A549 (cell line): ENCODE measurements at regions not wholly inside any gene's neighbourhood (a gene's known extent, or its start where the extent isn't known, plus 50 kb on each side); places are given as distances from the start of the nearest gene placed in this dataset.

Experiments
- ATAC-seq, 2 experiments: fragments of 200-7000 bp in 1 of 2; fragments of >200 bp in 1 of 2; cut with Nextera tagmentation in 1 of 2; cut with Tn5 transposase in 1 of 2; 3 replicates each; pipeline versions ENCODE4 v1.8.0 to v1.9.1; 2018 to 2020; ENCODE audit warnings: mild to moderate bottlenecking in 1 of 2, moderate library complexity in 1 of 2
- CTCF ChIA-PET: fragments of 300-600 bp; sonication (Branson Sonifier 250); formaldehyde crosslinking; extraction: SDS; loops from one replicate; lab custom pipeline; 2021; ENCODE audit warnings: antibody characterized with exemption, inconsistent platforms; lab: Yijun Ruan, JAX
- POLR2A ChIA-PET: fragments of 350-600 bp; formaldehyde crosslinking; extraction: SDS; loops from one replicate; lab custom pipeline; 2021; ENCODE audit warnings: antibody characterized with exemption, inconsistent platforms; lab: Yijun Ruan, JAX
- DNase-seq, 2 experiments: peaks; one replicate each; pipeline versions ENCODE4 v3.0.0 to v3.0.0-alpha.2; 2011 to 2016; ENCODE audit warnings: low read depth in 1 of 2, low spot score in 1 of 2
- FAIRE-seq: peaks from 2 replicates; lab custom pipeline; 2011; peaks lifted over from hg19 to GRCh38; lab: Jason Lieb, UNC
- H3K27ac ChIP-seq, 2 experiments: fragments of >200 bp; sonication (Bioruptor Twin); formaldehyde crosslinking; 3 replicates each; pipeline ENCODE4 v1.5.1; 2016 to 2017
- H3K4me1 ChIP-seq: fragments of >200 bp; sonication (Bioruptor Twin); formaldehyde crosslinking; 3 replicates; pipeline ENCODE4 v1.6.1; 2016
- H3K4me2 ChIP-seq: fragments of >200 bp; sonication (Bioruptor Twin); formaldehyde crosslinking; 3 replicates; pipeline ENCODE4 v1.6.1; 2016
- H3K4me3 ChIP-seq: fragments of >200 bp; sonication (Bioruptor Twin); formaldehyde crosslinking; 3 replicates; pipeline ENCODE4 v1.5.1; 2016
- H3K9me3 ChIP-seq: fragments of >200 bp; sonication (Bioruptor Twin); formaldehyde crosslinking; 3 replicates; pipeline ENCODE4 v1.6.1; 2016
- ATOH8 ChIP-seq: fragments of 250-450 bp; sonication (Bioruptor Pico); IDR thresholded peaks from 2 replicates; pipeline ENCODE4 v1.5.0; 2020; ENCODE audit warnings: low read depth, mild to moderate bottlenecking, moderate library complexity
- BHLHE40 ChIP-seq: IDR thresholded peaks from 2 replicates; pipeline ENCODE4 v1.6.1; 2012; ENCODE audit warnings: low read depth, low read length, inconsistent platforms
- ESRRA ChIP-seq: fragments of 150-350 bp; IDR thresholded peaks from 2 replicates; pipeline ENCODE4 v1.6.1; 2014; ENCODE audit warnings: mild to moderate bottlenecking, low read length, borderline replicate concordance
- FOSB ChIP-seq: fragments of 250-450 bp; sonication (Bioruptor Pico); IDR thresholded peaks from 2 replicates; pipeline ENCODE4 v1.5.0; 2020; ENCODE audit warnings: mild to moderate bottlenecking, moderate library complexity
- FOXS1 ChIP-seq: fragments of 250-450 bp; sonication (Bioruptor Pico); IDR thresholded peaks from 2 replicates; pipeline ENCODE4 v1.5.0; 2020; ENCODE audit warnings: mild to moderate bottlenecking, moderate library complexity
- GATA3 ChIP-seq: IDR thresholded peaks from 2 replicates; pipeline ENCODE4 v1.6.1; 2012; ENCODE audit warnings: borderline replicate concordance
- HEYL ChIP-seq: fragments of 250-450 bp; sonication (Bioruptor Pico); IDR thresholded peaks from 2 replicates; pipeline ENCODE4 v1.8.0; 2021; ENCODE audit warnings: mild to moderate bottlenecking, moderate library complexity
- HOXA7 ChIP-seq: fragments of 250-450 bp; sonication (Bioruptor Pico); IDR thresholded peaks from 2 replicates; pipeline ENCODE4 v1.5.0; 2020; ENCODE audit warnings: mild to moderate bottlenecking, moderate library complexity
- HOXB13 ChIP-seq: fragments of 250-450 bp; sonication (Bioruptor Pico); IDR thresholded peaks from 2 replicates; pipeline ENCODE4 v1.5.0; 2020; ENCODE audit warnings: low read depth, mild to moderate bottlenecking, moderate library complexity
- JUN ChIP-seq, 2 experiments: fragments of >200 bp; sonication (Bioruptor Twin); formaldehyde crosslinking; IDR thresholded peaks; 2 replicates in 1 of 2; 3 replicates in 1 of 2; pipeline ENCODE4 v1.6.1; 2016 to 2017
- KDM1A ChIP-seq: fragments of 200-600 bp; sonication (generic); IDR thresholded peaks from 2 replicates; pipeline ENCODE4 v1.6.1; 2016; ENCODE audit warnings: low read depth, mild to moderate bottlenecking
- MAFK ChIP-seq: fragments of 450-650 bp; IDR thresholded peaks from 2 replicates; pipeline ENCODE4 v1.6.1; 2014; ENCODE audit not compliant: partially characterized antibody
- MAX ChIP-seq: IDR thresholded peaks from 2 replicates; pipeline ENCODE4 v1.6.1; 2012
- POLR2A ChIP-seq: IDR thresholded peaks from 2 replicates; pipeline ENCODE4 v1.6.1; 2012; ENCODE audit warnings: mild to moderate bottlenecking, low read length
- POLR2AphosphoS2 ChIP-seq: conservative IDR thresholded peaks from 2 replicates; pipeline ENCODE4 v1.6.1; 2012; ENCODE audit warnings: low read length, improper control_type of control experiment, inconsistent platforms
- RFX5 ChIP-seq: fragments of 450-650 bp; IDR thresholded peaks from 2 replicates; pipeline ENCODE4 v1.7.1; 2014; ENCODE audit warnings: antibody characterized with exemption, mild to moderate bottlenecking, moderate library complexity
- SREBF2 ChIP-seq: fragments of 450-650 bp; IDR thresholded peaks from 2 replicates; pipeline ENCODE4 v1.6.1; 2014; ENCODE audit warnings: mild to moderate bottlenecking, moderate library complexity
- TFCP2L1 ChIP-seq: fragments of 250-450 bp; sonication (Bioruptor Pico); IDR thresholded peaks from 2 replicates; pipeline ENCODE4 v1.5.0; 2021; ENCODE audit warnings: mild to moderate bottlenecking
- ZNF302 ChIP-seq: fragments of 250-450 bp; sonication (Bioruptor Pico); IDR thresholded peaks from 2 replicates; pipeline ENCODE4 v1.9.0; 2021; ENCODE audit warnings: inconsistent platforms, mild to moderate bottlenecking, moderate library complexity
- WGBS: methylation state at CpG from one replicate; pipeline ENCODE4 v1.1.6; 2017; ENCODE audit errors: missing lambda C conversion rate; 5-methylcytosine and 5-hydroxymethylcytosine counted together
- TF ChIP-seq, protein P1 (sequence below): IDR thresholded peaks from 2 replicates; pipeline ENCODE4 v1.6.1; 2012
- TF ChIP-seq, protein P2 (sequence below): fragments of >200 bp; sonication (Bioruptor Twin); formaldehyde crosslinking; IDR thresholded peaks from 2 replicates; pipeline ENCODE4 v1.6.1; 2016
- TF ChIP-seq, protein P3 (sequence below): fragments of >200 bp; sonication (Bioruptor Twin); formaldehyde crosslinking; IDR thresholded peaks from 3 replicates; pipeline ENCODE4 v1.5.1; 2016

DNA sequence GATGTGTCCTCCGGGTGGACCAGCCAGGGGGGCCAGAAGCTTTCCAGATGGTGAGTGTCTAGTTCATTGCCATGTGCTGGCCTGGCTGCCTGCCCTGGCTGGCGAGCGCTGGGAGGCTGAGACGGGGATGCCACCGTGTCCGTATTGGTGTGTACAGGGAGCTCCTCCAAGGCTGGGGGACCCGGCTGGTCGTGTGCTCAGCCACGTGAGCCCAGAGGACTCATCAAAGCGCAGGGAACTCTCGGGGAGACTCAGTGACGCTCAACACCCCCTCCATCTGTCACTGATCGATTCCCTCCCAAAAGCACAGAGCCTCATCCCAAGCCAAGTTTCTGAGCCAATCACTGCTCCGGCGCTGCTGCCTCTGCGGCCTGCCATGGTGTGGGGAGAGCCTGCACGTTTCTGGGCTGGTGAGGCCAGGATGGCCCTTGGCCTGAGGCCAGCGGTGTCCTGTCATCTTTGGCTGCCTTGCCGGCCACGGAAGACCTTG lies 423.7 kb downstream of the SHANK2 start:
- 88% methylated on average over 18 of the region's 20 CpGs for WGBS
- Histone ChIP-seq H3K4me1 (no peaks in the 10 kb centered on the region), H3K9me3 (no peaks in the 10 kb centered on the region), H3K4me3 (no peak overlapping the region), H3K4me2 (no peak overlapping the region), H3K27ac (no peak overlapping the region)
- POLR2A ChIA-PET = no interaction called here
- ATAC-seq (no peak), DNase-seq (no peak), FAIRE-seq (no peak)
- CTCF ChIA-PET = interaction anchor here (1.0 to 2.2 kb wide), 2 partner anchors 14 to 18 kb away, joined by 3 to 11 read pairs; no protein-coding TSS in a partner anchor
- TF ChIP-seq RFX5 = no peak
- no peak for TF ChIP-seq ATOH8 (CRISPR knock-in tag)
- no peak for TF ChIP-seq HOXA7 (CRISPR knock-in tag)
- TF ChIP-seq TFCP2L1 (CRISPR knock-in tag) = no peak
- no peak for TF ChIP-seq ZNF302 (CRISPR knock-in tag)
- TF ChIP-seq FOXS1 (CRISPR knock-in tag) = no peak
- TF ChIP-seq GATA3 = no peak
- no peak for TF ChIP-seq ESRRA
- TF ChIP-seq KDM1A = no peak
- no peak for TF ChIP-seq JUN (IDR thresholded peaks at IDR 0.05)
- TF ChIP-seq, protein P1, sequence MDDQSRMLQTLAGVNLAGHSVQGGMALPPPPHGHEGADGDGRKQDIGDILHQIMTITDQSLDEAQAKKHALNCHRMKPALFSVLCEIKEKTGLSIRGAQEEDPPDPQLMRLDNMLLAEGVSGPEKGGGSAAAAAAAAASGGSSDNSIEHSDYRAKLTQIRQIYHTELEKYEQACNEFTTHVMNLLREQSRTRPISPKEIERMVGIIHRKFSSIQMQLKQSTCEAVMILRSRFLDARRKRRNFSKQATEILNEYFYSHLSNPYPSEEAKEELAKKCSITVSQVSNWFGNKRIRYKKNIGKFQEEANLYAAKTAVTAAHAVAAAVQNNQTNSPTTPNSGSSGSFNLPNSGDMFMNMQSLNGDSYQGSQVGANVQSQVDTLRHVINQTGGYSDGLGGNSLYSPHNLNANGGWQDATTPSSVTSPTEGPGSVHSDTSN = no peak
- no peak for TF ChIP-seq HEYL

DNA sequence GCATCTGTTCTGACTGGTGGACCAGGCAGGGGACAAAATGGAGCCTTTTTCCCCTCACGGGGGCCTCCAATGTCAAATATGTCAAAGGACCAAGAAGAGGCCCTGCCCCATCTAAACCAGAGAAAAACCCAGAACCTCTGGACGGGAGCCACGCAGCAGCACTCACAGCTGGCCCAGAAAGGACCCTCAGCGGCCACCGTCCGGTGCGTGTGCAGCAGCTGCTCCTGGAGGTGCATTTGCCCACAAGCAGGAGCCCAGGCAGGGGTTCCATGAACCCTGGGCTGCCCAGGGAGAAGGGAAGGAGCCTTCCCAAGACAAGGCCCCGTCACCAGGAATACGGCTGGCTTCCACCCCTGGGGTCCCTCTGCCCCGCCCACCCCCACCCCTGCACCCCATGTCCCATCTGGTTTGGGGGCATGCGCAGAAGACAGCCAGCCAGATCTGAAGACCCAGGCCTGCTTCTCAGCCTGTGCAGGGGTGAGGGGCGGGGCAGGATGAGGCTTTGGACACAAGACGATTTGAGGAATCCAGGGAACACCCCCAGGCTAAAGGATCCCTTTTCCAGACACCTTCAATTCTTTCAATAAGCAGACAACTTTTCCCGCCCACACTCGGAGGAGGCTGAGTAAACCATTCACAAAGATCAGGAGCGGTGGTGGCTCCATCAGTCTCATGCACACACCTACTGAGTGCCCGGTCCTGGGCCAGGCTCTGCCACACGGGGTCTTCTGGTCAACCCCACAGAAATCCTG lies 423.1 kb downstream of the SHANK2 start:
- Histone ChIP-seq H3K27ac (no peak overlapping the region), H3K9me3 (no peaks in the 10 kb centered on the region), H3K4me1 (no peaks in the 10 kb centered on the region), H3K4me2 (no peak overlapping the region), H3K4me3 (no peak overlapping the region)
- no peak for DNase-seq
- 84% methylated on average over 10 of the region's 18 CpGs for WGBS
- ChIA-PET CTCF (interaction anchor here (2.2 kb wide), 1 partner anchor 15 kb away, joined by 11 read pairs; no protein-coding TSS in a partner anchor), POLR2A (no interaction called here)
- no peak for ATAC-seq
- TF ChIP-seq MAFK (no peak), POLR2A (no peak), HOXB13 (CRISPR knock-in tag) (no peak), KDM1A (no peak), BHLHE40 (no peak), HEYL (no peak), FOSB (CRISPR knock-in tag) (no peak), SREBF2 (no peak), MAX (no peak)
- TF ChIP-seq, protein P2, sequence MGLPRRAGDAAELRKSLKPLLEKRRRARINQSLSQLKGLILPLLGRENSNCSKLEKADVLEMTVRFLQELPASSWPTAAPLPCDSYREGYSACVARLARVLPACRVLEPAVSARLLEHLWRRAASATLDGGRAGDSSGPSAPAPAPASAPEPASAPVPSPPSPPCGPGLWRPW = no peak
- TF ChIP-seq, protein P3, sequence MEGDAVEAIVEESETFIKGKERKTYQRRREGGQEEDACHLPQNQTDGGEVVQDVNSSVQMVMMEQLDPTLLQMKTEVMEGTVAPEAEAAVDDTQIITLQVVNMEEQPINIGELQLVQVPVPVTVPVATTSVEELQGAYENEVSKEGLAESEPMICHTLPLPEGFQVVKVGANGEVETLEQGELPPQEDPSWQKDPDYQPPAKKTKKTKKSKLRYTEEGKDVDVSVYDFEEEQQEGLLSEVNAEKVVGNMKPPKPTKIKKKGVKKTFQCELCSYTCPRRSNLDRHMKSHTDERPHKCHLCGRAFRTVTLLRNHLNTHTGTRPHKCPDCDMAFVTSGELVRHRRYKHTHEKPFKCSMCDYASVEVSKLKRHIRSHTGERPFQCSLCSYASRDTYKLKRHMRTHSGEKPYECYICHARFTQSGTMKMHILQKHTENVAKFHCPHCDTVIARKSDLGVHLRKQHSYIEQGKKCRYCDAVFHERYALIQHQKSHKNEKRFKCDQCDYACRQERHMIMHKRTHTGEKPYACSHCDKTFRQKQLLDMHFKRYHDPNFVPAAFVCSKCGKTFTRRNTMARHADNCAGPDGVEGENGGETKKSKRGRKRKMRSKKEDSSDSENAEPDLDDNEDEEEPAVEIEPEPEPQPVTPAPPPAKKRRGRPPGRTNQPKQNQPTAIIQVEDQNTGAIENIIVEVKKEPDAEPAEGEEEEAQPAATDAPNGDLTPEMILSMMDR = no peak
- no peak for FAIRE-seq

DNA sequence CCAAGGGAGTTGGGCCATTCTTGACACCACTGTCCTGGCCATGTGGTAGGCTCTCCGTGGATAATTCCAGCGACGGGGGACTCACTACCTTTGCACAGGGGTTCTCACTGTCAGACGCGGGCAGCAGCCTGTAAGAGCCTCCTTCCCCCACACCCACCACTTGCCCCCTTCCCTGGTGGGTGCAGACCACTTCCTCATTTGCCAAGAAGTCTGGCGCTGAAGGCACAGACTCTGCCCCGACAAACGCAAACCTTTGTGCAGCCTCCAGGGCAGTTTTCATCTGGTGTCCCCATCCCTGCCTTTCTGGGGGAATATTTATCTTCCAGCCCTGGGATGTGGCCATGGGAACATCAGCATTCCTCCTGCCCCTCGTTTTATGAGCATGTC lies 422.5 kb downstream of the SHANK2 start:
- POLR2A ChIA-PET = no interaction called here
- no peak for FAIRE-seq

More for the DNA sequence above, 422.5 kb downstream of the SHANK2 start:
- TF ChIP-seq POLR2AphosphoS2 (no peak), ESRRA (no peak), TFCP2L1 (CRISPR knock-in tag) (no peak)
- TF ChIP-seq, protein P3 = no peak
- TF ChIP-seq, all 56 proteins: peak for 0
- ATAC-seq (no peak), DNase-seq (no peak)
- H3K9me3 ChIP-seq = no peaks in the 10 kb centered on the region
- H3K4me2 ChIP-seq = no peak overlapping the region
- no peaks in the 10 kb centered on the region for H3K4me1 ChIP-seq
- CTCF ChIA-PET = no interaction called here
- H3K27ac ChIP-seq = no peak overlapping the region
- WGBS = 92% methylated on average over 9 of the region's 9 CpGs
- H3K4me3 ChIP-seq = no peak overlapping the region
